ENCODE measurements at regions not wholly inside any gene's neighbourhood (a gene's known extent, or its start where the extent isn't known, plus 50 kb on each side); places are given as distances from the start of the nearest gene placed in this dataset.

DNA sequence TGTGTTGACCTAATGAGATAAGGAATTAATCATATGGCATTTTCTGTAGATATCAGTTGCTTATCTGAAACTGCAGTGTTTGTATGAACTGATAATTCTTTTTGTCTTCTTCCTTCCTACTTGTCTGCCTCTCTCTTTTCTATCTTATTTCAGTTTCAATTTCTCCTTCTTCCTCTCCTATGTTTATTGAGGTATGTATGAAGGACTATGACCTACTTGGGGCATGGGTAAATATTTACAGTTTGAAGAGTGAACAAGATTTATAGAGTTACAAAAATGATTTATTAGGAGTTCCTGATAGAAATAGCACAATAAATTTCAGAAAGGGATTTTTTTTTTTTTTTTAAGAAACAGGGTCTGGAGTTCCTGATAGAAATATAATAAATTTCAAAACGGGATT, 88.7 kb upstream of the MUCL1 start:
- no peak for DNase-seq (ENCODE audit: low read depth in 2 of 2)
- TF ChIP-seq, protein P1, sequence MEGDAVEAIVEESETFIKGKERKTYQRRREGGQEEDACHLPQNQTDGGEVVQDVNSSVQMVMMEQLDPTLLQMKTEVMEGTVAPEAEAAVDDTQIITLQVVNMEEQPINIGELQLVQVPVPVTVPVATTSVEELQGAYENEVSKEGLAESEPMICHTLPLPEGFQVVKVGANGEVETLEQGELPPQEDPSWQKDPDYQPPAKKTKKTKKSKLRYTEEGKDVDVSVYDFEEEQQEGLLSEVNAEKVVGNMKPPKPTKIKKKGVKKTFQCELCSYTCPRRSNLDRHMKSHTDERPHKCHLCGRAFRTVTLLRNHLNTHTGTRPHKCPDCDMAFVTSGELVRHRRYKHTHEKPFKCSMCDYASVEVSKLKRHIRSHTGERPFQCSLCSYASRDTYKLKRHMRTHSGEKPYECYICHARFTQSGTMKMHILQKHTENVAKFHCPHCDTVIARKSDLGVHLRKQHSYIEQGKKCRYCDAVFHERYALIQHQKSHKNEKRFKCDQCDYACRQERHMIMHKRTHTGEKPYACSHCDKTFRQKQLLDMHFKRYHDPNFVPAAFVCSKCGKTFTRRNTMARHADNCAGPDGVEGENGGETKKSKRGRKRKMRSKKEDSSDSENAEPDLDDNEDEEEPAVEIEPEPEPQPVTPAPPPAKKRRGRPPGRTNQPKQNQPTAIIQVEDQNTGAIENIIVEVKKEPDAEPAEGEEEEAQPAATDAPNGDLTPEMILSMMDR (IDR thresholded peaks at IDR 0.05; ENCODE audit: low read depth, low read length), result no peak
- no peak overlapping the region for H3K4me3 ChIP-seq (replicated peaks in 1 of 2; ENCODE audit: low read depth in 2 of 2, low read length in 2 of 2)

DNA sequence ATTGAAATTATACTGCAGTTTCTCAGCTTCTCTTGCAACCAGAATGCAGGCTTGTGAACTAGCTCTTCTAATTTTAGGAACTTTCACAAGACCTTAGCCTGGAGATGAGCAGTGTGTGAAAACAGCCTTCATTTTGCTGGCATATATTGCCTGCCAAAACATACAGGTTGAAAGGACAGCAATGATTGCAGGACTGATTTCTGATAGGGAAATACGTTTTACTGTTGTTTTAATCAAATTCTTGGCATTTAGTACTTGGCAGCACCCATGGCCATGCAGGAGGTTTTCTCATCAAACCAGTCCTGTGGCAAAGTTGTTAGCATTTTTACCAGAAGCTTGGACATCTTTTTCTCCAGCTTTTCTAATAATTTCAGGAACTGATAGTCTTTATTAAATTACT, 91.9 kb upstream of the MUCL1 start:
- no peak overlapping the region for H3K4me3 ChIP-seq (replicated peaks in 1 of 2; ENCODE audit: low read depth in 2 of 2, low read length in 2 of 2)
- TF ChIP-seq, protein P1 (IDR thresholded peaks at IDR 0.05; ENCODE audit: low read depth, low read length), result no peak
- DNase-seq (ENCODE audit: low read depth in 2 of 2), result no peak

DNA sequence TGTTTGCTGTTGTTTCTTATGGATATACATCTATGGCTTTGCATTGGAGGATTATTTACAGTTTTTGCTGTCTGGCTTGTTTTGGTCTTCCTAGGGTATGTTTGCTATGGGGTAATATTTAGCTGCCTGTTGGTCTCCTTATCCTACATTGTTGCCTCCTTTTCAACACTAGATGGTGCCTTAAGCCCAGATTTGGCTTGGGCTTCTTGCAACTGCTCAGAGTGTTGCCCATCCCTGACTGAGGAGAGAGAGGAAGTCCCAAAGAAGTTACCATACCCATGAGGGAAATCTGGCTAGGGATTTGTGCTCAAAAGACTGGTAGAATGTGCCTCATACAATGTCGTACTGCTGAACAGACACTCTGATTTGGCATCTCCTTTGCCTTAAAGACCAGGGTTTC, 94.6 kb upstream of the MUCL1 start:
- no peak overlapping the region for H3K4me3 ChIP-seq (replicated peaks in 1 of 2; ENCODE audit: low read depth in 2 of 2, low read length in 2 of 2)
- peak; percentile 12 to 54 for DNase-seq (ENCODE audit: low read depth in 2 of 2)
- TF ChIP-seq, protein P1 (IDR thresholded peaks at IDR 0.05; ENCODE audit: low read depth, low read length), result peak; percentile 37

DNA sequence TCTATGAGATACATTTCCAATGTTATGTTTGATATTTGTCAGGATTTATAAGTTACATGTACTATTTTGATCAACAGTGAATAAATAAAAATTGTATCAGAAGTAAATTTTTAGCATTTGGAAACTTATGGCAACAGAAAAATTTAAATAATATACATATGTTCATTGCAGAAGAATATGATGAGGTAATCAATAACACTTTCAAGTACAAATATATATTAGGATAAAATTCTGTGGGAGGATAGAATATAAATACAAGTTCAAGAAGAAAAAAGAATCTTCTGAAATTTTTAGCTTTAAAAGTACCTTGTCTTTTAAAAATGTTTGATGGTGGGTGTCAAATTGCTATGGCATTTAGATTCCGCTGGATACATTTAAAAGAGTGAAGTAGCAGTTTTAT, 102.8 kb upstream of the MUCL1 start:
- H3K4me3 ChIP-seq (replicated peaks in 1 of 2; ENCODE audit: low read depth in 2 of 2, low read length in 2 of 2), result no peak overlapping the region
- TF ChIP-seq, protein P1 (IDR thresholded peaks at IDR 0.05; ENCODE audit: low read depth, low read length), result no peak
- no peak for DNase-seq (ENCODE audit: low read depth in 2 of 2)

DNA sequence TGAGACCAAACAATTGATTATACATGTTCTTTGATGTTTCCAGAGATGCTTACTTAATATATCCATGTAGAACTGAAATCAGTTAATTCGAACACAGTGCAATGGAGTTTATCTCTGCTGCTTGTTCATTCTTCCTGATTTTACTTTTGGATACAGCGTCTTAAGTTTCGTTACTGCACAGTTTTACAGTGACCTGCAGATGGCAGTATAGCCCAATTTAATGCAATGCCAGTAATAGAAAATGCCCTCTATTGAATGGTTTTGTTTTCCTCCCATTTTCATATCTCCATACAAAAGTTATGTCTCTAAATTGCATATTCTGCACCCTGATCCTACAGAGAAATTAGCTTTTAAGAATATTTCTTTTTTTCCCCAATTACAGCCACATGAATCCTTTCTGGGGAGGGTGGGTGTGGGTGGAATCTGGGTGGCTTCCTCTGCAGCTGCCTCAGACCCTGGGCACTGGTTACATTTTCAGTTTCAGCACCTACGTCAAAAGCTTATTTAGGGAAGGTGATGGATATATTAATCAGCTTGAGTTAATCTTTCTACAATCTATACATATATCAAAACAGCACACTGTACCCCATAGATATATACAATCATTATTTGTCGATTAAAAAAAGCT, 101.1 kb upstream of the DCD start:
- TF ChIP-seq, protein P1 (IDR thresholded peaks at IDR 0.05; ENCODE audit: low read depth, low read length), result peak; percentile 66
- no peak overlapping the region for H3K4me3 ChIP-seq (replicated peaks in 1 of 2; ENCODE audit: low read depth in 2 of 2, low read length in 2 of 2)
- DNase-seq (ENCODE audit: low read depth in 2 of 2), result peak; percentile 67 to 68

DNA sequence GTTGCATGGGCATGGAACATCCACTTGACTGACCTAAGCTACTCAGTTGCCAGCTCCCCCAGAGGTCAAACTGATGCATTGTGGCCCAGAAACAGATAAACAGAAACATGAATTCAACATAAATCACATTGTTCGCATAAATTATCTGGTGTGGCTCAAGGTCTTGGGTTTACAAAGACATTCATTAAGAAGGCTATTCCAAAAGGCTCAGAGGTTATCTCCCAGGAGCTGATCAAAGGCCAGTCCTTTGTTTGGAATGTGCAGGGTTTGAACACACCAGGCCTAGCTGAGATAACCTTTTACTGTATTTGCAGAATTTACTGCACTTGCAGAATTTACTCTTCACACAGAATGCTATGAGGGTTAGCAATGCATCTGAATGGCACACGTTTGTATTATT, 96.4 kb upstream of the DCD start:
- no peak for DNase-seq (ENCODE audit: low read depth in 2 of 2)
- TF ChIP-seq, protein P1 (IDR thresholded peaks at IDR 0.05; ENCODE audit: low read depth, low read length), result no peak
- H3K4me3 ChIP-seq (replicated peaks in 1 of 2; ENCODE audit: low read depth in 2 of 2, low read length in 2 of 2), result no peak overlapping the region

DNA sequence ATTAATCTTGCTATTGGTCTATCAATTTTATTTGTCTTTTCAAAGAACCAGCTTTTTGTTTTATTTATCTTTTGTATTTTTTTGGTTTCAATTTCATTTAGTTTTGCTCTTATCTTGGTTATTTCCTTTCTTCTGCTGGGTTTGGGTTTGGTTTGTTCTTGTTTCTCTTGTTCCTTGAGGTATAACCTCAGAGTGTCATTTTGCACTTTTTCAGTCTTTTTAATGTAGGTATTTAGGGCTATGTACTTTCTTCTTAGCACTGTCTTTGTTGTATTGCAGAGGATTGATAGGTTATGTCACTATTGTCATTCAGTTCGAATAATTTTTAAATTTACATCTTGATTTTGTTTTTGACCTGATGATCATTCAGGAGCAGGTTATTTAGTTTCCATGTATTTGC, 92.7 kb upstream of the DCD start:
- TF ChIP-seq, protein P1 (IDR thresholded peaks at IDR 0.05; ENCODE audit: low read depth, low read length), result no peak
- no peak for DNase-seq (ENCODE audit: low read depth in 2 of 2)
- no peak overlapping the region for H3K4me3 ChIP-seq (replicated peaks in 1 of 2; ENCODE audit: low read depth in 2 of 2, low read length in 2 of 2)
